GM18519 (cell line): ENCODE measurements at regions not wholly inside any gene's neighbourhood (a gene's known extent, or its start where the extent isn't known, plus 50 kb on each side); places are given as distances from the start of the nearest gene placed in this dataset.
A peak's percentile ranks its signal among the peaks of the same experiment; 100 is the strongest.

Experiments
- ATAC-seq: cut with Tn5 transposase; IDR thresholded peaks from one replicate; pipeline ENCODE4 v1.9.1; 2021; ENCODE audit warnings: mild to moderate bottlenecking, moderate library complexity; ENCODE audit not compliant: unreplicated experiment, low FRiP score

- ATAC-seq: peak; percentile 55
Observed at GRCh38 chr3:31392568-31392967, 140.2 kb upstream of the STT3B start.

- no peak for ATAC-seq
Observed at GRCh38 chr3:31399271-31399670, 133.5 kb upstream of the STT3B start.

DNA sequence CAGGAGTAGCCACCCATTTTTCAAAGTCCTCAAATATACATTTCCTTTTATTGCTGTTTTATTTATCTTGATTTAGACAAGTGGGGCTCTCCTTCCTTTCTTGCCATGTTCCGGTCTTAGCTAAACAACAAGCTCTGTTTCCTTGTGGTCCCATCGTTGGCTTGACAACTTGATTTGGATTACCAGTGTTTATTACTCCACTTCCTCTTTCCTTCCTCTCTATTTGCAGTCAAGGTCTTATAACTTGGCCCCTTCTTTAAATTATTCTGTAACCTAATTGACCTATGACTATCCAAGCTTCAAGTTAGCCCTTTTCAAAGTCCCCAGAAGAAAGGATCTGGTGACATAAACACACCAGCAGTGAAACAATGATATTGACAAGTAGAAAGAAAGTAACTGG, 130.6 kb upstream of the STT3B start:
- ATAC-seq: no peak

- no peak for ATAC-seq
Observed at GRCh38 chr3:31403197-31403596, 129.5 kb upstream of the STT3B start.

DNA sequence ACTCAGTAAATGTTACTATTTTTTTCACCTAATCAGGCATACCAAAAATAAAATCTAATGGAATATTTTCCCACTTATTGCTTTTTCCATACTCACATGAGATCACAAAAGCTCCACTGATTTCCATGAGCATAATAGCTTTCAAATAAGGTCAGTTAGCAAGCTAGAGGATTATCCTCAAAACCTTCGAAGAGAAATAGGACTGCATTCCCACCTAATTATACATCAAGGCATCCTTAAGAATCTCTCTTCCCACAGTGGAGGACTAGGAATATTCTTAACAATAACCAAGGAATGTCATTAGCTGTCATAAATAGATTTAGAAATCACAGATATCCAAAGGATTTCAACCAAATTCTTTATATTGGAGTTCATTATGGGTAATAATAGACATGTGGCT, 127.9 kb upstream of the STT3B start:
- no peak for ATAC-seq

GRCh38 chr3:31405515-31405914, 127.2 kb upstream of the STT3B start:
- ATAC-seq: no peak

GRCh38 chr3:31406896-31407295, 125.8 kb upstream of the STT3B start:
- ATAC-seq: no peak

DNA sequence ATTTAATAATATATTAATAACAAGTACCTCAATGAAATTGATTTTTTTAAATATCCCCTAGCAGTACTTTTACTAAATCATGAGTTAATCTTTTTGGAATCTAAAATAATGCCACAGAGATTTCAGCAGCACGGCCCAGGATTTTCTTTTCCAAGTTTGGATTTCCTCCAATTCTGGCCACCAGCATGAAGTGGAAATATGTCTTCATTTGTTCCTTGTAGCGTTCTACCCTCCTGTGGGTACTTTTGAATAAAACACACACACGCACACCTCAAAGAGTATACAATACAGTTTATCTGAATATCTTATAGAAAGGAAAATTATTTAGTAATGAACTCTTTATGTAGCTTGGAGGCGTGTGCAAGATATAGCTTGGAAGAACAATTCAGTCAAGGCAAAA, 125.1 kb upstream of the STT3B start:
- no peak for ATAC-seq

GRCh38 chr3:31408720-31409119, 124.0 kb upstream of the STT3B start:
- ATAC-seq: no peak

GRCh38 chr3:31409389-31409788, 123.3 kb upstream of the STT3B start:
- ATAC-seq: no peak

DNA sequence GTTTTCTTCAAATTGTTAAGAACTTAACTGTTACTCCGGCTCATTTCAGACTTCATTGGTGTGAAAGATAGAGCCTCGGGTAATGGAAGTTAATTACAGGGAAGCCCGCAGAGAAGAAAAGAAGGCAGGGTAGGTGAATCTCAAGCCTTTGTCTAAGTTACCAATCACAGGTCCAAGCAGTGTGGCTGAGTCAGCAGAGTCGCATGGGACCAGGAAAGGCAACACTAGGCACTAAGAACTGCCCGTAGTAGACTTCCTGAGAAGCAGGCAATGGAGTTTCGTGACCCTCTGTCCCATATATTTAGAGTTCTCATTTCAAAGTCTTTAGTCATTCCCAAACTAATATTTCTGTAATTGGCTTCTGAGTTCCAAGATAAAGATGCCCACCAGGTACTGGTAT, 122.9 kb upstream of the STT3B start:
- no peak for ATAC-seq

DNA sequence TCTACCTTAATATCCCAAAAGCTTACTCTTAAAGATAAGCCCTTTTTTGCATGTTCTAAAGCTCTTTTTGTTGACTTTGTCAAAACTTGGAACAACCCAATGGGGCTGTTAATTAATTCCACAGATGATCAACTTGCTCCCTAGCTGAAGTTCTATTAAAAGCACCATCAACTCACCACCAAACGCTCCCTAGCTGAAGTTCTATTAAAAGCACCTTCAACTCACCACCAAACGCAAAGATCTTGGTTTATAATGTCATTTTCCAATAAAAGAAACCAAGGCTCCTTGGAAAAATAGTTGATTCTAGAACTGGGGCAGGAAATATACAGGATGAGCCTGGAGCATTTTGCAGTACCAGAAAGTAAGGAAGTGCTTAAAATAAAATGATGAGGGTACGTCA, 122.3 kb upstream of the STT3B start:
- ATAC-seq: no peak

- no peak for ATAC-seq
Observed at GRCh38 chr3:31412832-31413231, 119.9 kb upstream of the STT3B start.

GRCh38 chr3:31413515-31413914, 119.2 kb upstream of the STT3B start:
- no peak for ATAC-seq

DNA sequence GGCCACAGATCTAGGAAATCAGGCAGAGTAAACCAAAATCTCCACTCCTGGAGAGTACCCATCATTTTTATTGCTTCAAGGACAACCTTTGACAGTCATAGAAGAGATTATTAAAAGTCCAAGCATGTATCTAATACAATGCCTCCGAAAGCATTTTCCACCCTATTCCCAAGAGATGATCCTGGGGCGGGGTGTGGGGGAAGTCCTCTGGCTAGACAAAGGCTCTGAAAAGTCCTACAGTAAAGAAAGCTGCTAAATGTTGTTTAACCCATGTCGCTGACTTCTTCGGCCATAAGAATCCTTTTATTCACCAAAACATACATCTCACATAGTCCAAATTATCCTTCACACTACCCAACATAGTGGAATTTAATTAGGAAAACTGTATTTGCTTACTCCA, 115.7 kb upstream of the STT3B start:
- no peak for ATAC-seq

DNA sequence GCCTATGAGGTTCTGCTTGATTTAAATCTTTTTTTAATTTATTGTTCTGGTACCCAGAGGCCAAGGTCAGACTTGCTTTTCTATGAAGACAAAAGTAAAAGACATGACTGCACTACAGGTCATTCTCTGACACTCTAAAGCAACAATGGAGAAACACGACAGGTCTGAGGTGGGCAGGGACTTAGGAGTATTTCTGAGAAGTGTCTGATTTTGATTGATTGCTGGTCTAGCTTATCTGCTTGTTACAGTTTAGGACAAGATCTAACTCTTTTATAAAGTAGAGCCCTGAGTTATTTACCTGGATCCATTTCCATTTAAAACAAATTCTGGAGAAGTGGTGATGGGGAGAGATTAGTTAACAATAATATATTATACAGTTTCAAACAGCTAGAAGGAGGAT, 115.2 kb upstream of the STT3B start:
- no peak for ATAC-seq

DNA sequence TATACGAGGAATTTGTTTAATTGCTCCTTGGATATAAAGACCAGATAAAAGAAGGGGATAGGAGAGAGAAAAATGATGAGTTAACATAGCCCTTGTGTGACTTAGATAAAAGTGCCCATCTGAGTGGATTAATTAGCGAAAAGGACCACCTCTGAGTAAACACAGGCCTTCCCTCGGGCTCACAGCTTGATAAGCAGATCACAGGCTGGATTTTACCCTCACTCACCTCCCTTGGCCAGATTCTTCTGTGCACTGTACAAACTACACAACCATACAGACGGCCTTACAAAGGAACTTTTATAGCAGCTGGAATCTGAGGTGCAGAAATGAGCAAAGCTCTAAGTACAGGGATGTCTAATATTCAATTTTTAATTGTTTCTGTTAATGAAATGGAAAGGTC, 112.4 kb upstream of the STT3B start:
- ATAC-seq: no peak

- peak; percentile 65 for ATAC-seq
Observed at GRCh38 chr3:31421314-31422048, 111.2 kb upstream of the STT3B start.

- ATAC-seq: no peak
Observed at GRCh38 chr3:31422237-31422636, 110.5 kb upstream of the STT3B start.

DNA sequence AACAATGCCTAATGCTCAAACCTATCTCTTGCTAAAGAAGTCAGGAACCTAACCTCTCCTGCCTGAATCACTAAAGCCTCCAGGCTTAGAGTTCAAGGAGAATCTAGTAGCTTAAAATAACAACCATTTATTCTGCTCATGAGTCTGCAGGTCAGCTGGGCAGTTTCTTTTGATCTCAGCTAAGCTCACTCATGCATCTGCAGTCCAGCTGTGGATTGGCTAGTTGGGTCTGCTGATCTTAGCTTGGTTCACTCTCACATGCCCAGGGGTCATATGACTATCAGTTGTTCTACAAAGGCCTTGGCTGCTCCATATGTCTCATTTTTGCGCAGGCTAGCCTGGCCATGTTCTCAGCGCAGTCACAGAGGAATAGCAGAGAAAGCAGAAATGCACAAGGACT, 109.2 kb upstream of the STT3B start:
- no peak for ATAC-seq

GRCh38 chr3:31425401-31425800, 107.3 kb upstream of the STT3B start:
- ATAC-seq: no peak

- no peak for ATAC-seq
Observed at GRCh38 chr3:31427623-31428022, 105.1 kb upstream of the STT3B start.

GRCh38 chr3:31431321-31431720, 101.4 kb upstream of the STT3B start:
- ATAC-seq: no peak
